IPS-18a (cell line): ENCODE measurements at regions not wholly inside any gene's neighbourhood (a gene's known extent, or its start where the extent isn't known, plus 50 kb on each side); places are given as distances from the start of the nearest gene placed in this dataset.

Source experiments
- H3K27ac ChIP-seq: one replicate; pipeline ENCODE4 v1.5.1; 2013; ENCODE audit warnings: low read length
- H3K27me3 ChIP-seq: one replicate; pipeline ENCODE4 v1.6.1; 2013; ENCODE audit warnings: mild to moderate bottlenecking, low read length; ENCODE audit not compliant: control insufficient read depth, insufficient read depth
- H3K36me3 ChIP-seq: one replicate; pipeline ENCODE4 v1.6.1; 2013; ENCODE audit warnings: low read depth, low read length; ENCODE audit not compliant: control insufficient read depth
- H3K4me1 ChIP-seq: one replicate; pipeline ENCODE4 v1.6.1; 2013; ENCODE audit warnings: low read depth, low read length; ENCODE audit not compliant: control insufficient read depth
- H3K4me3 ChIP-seq: one replicate; pipeline ENCODE4 v1.5.1; 2013; ENCODE audit warnings: low read length
- H3K9ac ChIP-seq: one replicate; pipeline ENCODE4 v1.6.1; 2013; ENCODE audit warnings: mild to moderate bottlenecking, low read length, moderate library complexity
- H3K9me3 ChIP-seq: one replicate; pipeline ENCODE4 v1.6.1; 2013; ENCODE audit warnings: low read depth, low read length; ENCODE audit not compliant: control insufficient read depth

DNA sequence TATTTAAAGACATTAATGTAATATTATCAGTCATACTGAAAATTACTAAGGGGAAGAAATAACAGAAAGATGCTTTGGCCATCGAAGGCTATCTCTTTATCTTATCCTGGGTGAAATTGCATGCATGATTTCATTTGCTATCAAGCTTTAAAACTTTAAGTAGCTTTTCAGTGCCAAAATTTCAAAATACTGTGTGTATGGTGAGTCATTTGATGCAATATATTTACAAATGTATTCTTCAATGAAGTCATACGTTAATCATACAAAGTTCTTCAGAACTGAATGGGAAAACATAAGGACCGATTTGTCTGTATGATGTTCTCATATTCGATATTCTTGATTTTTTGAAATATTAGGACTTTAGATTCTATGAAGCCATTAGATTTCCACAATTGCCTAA lies 1295.8 kb upstream of the AGA start:
- Histone ChIP-seq H3K27ac (no peak overlapping the region), H3K4me3 (no peak overlapping the region), H3K9ac (no peak overlapping the region), H3K36me3 (no peaks in the 10 kb centered on the region), H3K4me1 (no peaks in the 10 kb centered on the region), H3K9me3 (no peaks in the 10 kb centered on the region), H3K27me3 (no peaks in the 10 kb centered on the region)

DNA sequence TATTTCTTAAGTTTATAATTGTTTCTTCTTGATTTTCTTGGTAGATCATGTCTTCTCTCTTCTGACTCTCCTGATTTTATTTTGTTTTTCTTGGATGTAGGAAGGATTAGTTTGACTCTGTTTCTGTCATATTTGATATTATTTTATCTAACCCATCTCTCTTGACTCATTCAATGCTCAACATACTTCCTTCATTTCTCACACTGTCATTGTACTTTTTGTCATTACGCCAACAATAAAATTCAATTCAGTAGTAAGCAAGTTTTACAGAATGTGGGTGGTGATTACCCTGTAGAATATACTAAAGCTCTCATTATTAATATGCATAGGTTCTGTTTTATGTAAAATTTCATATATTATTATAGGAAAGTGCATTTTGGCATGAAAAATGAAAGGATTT lies 1303.0 kb upstream of the AGA start:
- Histone ChIP-seq H3K36me3 (no peaks in the 10 kb centered on the region), H3K9me3 (no peaks in the 10 kb centered on the region), H3K27me3 (no peaks in the 10 kb centered on the region), H3K9ac (no peak overlapping the region), H3K4me3 (no peak overlapping the region), H3K4me1 (peaks cover 4% of the 10 kb centered on the region), H3K27ac (no peak overlapping the region)

DNA sequence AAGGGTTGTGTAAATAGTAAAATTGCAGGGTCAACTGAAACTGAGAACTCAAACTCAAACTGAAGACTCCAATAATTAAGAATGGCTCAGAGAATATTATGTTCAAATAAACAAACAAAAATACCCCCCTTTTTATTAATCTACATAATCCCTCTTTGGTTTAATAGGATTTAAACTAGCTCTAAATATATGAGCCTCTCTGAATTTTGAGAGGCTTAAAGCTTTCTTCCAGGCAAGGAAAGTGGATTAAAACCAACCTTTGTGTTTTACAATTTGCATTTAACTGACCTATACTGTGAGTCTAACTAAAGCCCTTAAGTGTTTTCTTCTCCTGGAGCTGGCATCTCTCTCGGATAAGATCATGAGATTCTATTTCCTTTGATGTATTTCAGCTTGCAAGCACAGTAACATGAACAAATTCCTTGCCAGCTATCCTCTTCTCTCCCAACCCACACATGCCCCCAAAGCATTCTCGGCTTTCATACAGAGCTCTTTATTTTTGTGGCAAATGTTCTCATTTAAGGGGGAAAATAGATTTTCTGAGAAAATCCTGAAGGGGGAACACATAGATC lies 1310.8 kb upstream of the AGA start:
- no peak overlapping the region for H3K27ac ChIP-seq
- no peaks in the 10 kb centered on the region for H3K27me3 ChIP-seq
- no peak overlapping the region for H3K4me3 ChIP-seq
- H3K9me3 ChIP-seq = no peaks in the 10 kb centered on the region
- H3K9ac ChIP-seq = no peak overlapping the region
- peaks cover 24% of the 10 kb centered on the region for H3K4me1 ChIP-seq
- H3K36me3 ChIP-seq = no peaks in the 10 kb centered on the region

DNA sequence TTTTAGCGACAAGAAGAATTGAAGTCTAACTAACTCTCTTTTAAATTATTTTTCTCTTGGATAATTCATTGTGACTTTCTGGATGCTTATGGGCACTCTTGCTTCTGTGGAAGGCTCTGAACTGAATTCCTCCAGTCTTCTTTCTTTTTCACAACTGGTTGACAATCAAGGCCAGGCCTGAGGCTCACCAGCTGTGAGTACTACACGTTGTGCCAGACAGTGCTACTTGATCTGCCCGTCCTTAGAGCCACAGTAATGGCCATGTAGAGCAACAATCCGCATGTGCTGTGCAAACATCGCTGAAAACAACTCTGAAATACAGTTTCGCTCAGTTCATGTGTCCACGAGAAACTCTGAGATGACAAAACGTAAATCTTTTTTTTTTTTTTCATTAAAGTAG lies 1336.3 kb upstream of the AGA start:
- no peak overlapping the region for H3K9ac ChIP-seq
- H3K27ac ChIP-seq = no peak overlapping the region
- H3K36me3 ChIP-seq = no peaks in the 10 kb centered on the region
- no peaks in the 10 kb centered on the region for H3K27me3 ChIP-seq
- no peaks in the 10 kb centered on the region for H3K9me3 ChIP-seq
- no peaks in the 10 kb centered on the region for H3K4me1 ChIP-seq
- H3K4me3 ChIP-seq = no peak overlapping the region

- no peak overlapping the region for H3K9ac ChIP-seq
- H3K36me3 ChIP-seq = no peaks in the 10 kb centered on the region
- H3K4me1 ChIP-seq = no peaks in the 10 kb centered on the region
- H3K9me3 ChIP-seq = no peaks in the 10 kb centered on the region
- no peak overlapping the region for H3K27ac ChIP-seq
- H3K27me3 ChIP-seq = no peaks in the 10 kb centered on the region
- no peak overlapping the region for H3K4me3 ChIP-seq
Observed at GRCh38 chr4:178781779-178782178, 1339.5 kb upstream of the AGA start.

GRCh38 chr4:178784491-178784890 lies 1342.3 kb upstream of the AGA start:
- H3K4me1 ChIP-seq = no peaks in the 10 kb centered on the region
- no peaks in the 10 kb centered on the region for H3K36me3 ChIP-seq
- H3K4me3 ChIP-seq = no peak overlapping the region
- no peak overlapping the region for H3K27ac ChIP-seq
- no peaks in the 10 kb centered on the region for H3K27me3 ChIP-seq
- H3K9me3 ChIP-seq = no peaks in the 10 kb centered on the region
- no peak overlapping the region for H3K9ac ChIP-seq

- Histone ChIP-seq H3K4me1 (no peaks in the 10 kb centered on the region), H3K9ac (no peak overlapping the region), H3K27ac (no peak overlapping the region), H3K36me3 (no peaks in the 10 kb centered on the region), H3K9me3 (no peaks in the 10 kb centered on the region), H3K4me3 (no peak overlapping the region), H3K27me3 (no peaks in the 10 kb centered on the region)
Observed at GRCh38 chr4:178789279-178789678, 1347.0 kb upstream of the AGA start.

- no peaks in the 10 kb centered on the region for H3K9me3 ChIP-seq
- H3K4me1 ChIP-seq = peaks cover 10% of the 10 kb centered on the region
- H3K36me3 ChIP-seq = no peaks in the 10 kb centered on the region
- no peak overlapping the region for H3K4me3 ChIP-seq
- H3K27ac ChIP-seq = no peak overlapping the region
- H3K9ac ChIP-seq = no peak overlapping the region
- no peaks in the 10 kb centered on the region for H3K27me3 ChIP-seq
Observed at GRCh38 chr4:178799204-178799603, 1357.0 kb upstream of the AGA start.

GRCh38 chr4:178808106-178808505 lies 1365.9 kb upstream of the AGA start:
- H3K4me1 ChIP-seq = no peaks in the 10 kb centered on the region
- H3K9ac ChIP-seq = no peak overlapping the region
- no peaks in the 10 kb centered on the region for H3K27me3 ChIP-seq
- H3K27ac ChIP-seq = no peak overlapping the region
- no peaks in the 10 kb centered on the region for H3K36me3 ChIP-seq
- no peak overlapping the region for H3K4me3 ChIP-seq
- H3K9me3 ChIP-seq = no peaks in the 10 kb centered on the region

GRCh38 chr4:178809921-178810320 lies 1367.7 kb upstream of the AGA start:
- Histone ChIP-seq H3K27me3 (no peaks in the 10 kb centered on the region), H3K9me3 (no peaks in the 10 kb centered on the region), H3K36me3 (no peaks in the 10 kb centered on the region), H3K4me3 (no peak overlapping the region), H3K4me1 (no peaks in the 10 kb centered on the region), H3K27ac (no peak overlapping the region), H3K9ac (no peak overlapping the region)

DNA sequence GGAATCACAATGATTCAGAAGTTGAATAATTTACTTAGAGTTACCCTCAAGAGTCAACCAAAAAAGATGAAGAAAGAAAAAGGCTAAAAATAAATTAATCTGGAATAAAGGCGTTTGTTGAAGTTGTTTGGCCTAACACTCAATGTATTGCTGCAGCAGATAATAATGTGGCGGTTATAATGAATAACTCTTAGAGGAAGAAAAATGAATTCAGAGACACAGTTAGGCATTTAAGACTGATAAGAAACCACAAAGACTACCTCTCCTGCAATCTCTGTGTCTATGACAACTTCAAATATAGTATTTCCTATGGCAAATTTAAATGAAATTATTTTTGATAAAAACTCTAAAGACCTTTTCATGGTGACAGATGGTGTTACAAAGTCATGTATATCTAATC lies 1369.1 kb upstream of the AGA start:
- H3K4me3 ChIP-seq = no peak overlapping the region
- no peak overlapping the region for H3K27ac ChIP-seq
- no peak overlapping the region for H3K9ac ChIP-seq

DNA sequence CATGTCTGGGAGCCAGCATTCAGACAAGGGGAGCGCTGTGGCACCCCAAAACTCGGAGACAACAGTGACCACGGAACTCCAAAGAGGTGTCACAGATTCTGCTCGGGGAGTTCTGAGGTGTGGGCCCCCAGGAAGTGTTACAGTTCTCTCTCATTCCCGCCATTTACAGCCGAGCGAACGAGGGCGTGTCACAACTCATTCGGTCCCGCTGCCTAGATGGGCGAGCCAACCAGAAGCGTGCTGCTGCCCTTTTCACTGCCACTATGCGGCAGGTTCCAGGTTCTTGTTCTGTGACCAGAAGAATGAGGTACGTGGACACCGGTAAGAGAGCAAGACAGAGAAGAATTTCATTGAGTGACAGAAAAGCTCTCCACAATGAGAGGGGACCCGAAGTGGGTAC lies 1370.6 kb upstream of the AGA start:
- Histone ChIP-seq H3K4me3 (no peak overlapping the region), H3K9ac (no peak overlapping the region), H3K27me3 (no peaks in the 10 kb centered on the region), H3K27ac (no peak overlapping the region), H3K4me1 (no peaks in the 10 kb centered on the region), H3K36me3 (no peaks in the 10 kb centered on the region), H3K9me3 (no peaks in the 10 kb centered on the region)

More for the DNA sequence above, 1369.1 kb upstream of the AGA start:
- H3K36me3 ChIP-seq = no peaks in the 10 kb centered on the region
- H3K4me1 ChIP-seq = no peaks in the 10 kb centered on the region
- H3K27me3 ChIP-seq = no peaks in the 10 kb centered on the region
- H3K9me3 ChIP-seq = no peaks in the 10 kb centered on the region
